NCI-H2029 (cell line): ENCODE measurements at regions not wholly inside any gene's neighbourhood (a gene's known extent, or its start where the extent isn't known, plus 50 kb on each side); places are given as distances from the start of the nearest gene placed in this dataset.
"Not testable (repeated sequence)": the region's sequence is repeated elsewhere in the genome, so short reads cannot be mapped to it uniquely, and the experiment has no call there.

Experiments
- DNase-seq: peaks from one replicate; lab custom pipeline; 2025; lab: John Stamatoyannopoulos, UW

DNA sequence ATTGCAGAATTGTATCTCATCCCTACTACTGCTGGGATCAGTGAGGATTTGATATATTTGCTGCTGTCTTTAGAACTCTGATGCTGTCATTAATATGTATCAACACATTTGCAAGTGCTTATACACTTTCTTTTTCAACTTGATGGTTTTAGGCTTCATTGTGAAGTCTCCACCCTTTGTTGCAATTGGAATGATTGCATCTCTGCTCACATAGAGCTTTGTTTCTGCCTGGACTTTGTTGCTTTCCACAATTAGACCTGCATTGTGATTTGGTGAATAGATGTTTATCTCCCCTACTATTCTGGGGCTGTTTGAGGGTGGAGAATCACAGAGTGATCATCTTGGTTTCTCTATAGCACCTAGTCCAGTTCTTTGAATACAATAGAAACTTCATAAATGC is 666.7 kb downstream of the EPM2A start:
- no peak for DNase-seq

DNA sequence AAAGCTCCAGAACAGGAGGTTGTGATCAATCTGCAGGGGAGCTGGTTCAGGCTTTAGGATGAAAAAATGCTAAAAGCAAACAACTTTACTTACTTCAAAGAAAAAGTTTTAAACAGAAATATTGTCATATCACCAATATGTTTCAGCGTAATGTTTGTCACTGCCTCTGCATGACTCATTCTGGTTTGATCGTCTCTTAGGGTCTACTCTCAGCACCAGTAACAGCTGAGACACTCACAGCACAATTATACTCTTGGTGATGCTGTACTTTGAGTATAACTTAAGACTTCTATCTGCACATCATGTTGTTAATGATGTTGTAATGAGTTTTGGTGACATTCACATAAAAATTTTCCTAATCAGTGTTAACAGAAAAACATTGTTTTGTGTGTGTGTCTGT is 665.4 kb downstream of the EPM2A start:
- DNase-seq, result no peak

DNA sequence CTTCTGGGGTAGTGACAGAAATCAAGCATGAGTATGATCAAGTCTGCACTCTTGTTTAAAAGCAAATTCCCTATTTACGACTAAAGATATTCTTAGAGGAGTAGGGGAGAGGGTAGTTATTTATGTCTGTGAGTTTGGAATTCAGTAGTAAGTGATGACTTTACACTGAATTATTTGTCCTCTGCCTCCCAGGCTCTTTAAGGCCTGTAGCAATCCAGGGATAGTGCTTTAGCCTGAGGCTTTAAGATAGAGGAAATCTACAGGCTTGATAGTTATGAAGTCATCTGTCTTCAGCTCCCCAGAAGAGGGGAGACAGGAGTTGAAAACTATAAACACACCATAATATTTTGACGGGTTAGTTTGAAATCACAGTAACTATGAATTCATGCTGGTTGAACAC is 664.5 kb downstream of the EPM2A start:
- no peak for DNase-seq

DNA sequence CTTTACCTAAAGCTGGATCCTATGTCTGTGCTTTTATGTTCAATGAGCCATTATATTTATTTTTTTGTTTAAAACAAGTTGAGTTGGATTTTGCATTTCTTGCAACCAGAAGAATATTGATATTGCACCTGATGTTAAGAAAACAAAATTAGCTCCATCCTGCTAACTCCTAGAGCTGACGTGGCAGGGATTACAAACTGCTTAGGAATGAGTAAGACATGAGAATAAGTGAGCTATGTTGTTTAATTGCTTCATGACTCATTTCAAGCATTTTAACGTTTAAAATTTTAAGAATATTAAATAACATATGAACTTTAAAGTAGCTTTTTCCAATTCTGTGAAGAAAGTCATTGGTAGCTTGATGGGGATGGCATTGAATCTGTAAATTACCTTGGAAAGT is 663.5 kb downstream of the EPM2A start:
- DNase-seq, result no peak

DNA sequence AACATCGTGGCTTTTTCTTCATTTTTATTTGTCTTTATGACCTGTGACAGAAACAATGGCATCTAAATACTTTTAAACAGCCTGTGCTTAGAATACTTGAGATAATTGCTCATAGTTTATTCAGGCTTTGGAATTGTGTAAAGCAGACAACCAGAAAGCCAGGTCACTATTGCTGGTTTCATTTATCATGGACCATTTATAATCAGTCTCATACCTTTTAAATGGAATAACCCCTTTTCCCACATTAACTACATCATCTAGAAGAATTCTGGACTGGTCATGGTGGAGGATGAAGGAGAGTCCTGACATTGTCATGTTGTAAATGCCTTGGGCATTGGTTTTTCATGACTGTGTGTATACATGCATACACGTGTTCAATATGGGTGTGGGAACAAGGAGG is 661.5 kb downstream of the EPM2A start:
- no peak for DNase-seq

DNA sequence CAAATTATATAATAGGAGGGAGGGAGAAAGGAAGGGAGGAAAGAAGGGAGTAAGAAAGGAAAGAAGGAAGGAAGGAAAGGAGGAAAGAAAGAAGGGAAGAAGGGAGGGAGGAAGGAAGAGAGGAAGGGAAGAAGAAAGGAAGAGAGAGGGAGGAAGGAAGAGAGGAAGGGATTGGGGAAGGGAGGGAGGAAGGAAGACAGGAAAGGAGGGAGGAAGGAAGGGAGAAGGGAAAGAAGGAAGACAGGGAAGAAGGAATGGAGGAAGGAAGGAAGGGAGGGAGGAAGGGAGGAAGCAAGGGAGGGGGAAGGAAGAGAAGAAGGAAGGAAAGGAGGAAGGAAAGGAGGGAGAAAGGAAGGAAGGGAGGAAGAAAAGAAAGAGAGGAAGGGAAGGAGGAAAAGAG is 660.5 kb downstream of the EPM2A start:
- no peak for DNase-seq

DNA sequence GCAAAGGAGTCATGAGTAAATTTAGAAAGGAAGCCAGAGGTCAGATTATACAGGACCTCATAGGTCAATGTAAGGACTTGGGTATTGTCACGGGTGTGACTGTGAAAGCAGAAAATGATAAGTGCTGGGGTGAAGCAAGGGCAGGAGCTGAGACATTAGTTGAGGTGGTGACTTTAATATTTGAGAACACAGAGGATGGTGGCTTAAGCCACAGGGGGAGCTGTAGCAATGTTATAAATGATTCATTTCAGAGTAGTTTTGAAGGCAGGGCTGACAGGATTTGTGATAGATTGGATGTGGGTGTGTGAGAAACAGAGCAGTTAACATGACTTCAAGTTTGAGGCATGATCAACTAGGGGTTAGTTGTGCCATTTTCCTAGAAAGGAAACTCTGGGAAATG is 659.9 kb downstream of the EPM2A start:
- no peak for DNase-seq

DNA sequence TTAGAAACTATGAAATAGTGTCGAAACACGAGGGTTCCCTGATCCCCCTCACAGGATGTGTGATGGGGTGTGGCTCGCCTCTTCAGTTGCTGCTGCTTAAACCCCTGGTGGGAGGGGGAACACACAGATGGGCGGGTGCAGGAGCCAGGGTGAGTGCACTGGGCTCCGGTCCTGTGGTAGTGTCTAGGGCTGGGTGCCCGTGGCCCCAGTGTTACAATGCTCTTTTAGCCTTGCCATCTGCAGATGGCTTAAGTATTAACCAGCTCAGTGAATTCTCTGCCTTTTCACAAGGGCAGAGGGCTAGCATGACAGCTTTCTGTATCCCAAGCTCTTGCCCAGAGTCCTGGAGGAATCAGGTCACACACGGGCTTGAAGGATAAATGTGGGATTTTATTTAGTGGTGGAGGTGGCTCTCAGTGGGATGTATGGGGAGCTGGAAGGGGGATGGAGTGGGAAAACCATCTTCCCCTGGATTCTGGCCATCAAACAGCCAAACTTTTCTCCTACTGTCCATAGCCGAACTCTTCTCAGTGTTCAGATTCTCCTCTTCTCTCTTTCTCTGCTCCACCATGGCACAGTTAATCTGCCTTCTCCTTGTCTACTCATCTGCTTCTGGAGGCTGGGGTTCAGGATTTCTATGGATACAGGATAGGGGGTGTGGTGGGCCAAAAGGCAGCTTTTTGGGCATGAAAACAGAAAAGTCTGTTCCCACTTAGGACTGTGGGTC is 659.0 kb downstream of the EPM2A start:
- no peak for DNase-seq

DNA sequence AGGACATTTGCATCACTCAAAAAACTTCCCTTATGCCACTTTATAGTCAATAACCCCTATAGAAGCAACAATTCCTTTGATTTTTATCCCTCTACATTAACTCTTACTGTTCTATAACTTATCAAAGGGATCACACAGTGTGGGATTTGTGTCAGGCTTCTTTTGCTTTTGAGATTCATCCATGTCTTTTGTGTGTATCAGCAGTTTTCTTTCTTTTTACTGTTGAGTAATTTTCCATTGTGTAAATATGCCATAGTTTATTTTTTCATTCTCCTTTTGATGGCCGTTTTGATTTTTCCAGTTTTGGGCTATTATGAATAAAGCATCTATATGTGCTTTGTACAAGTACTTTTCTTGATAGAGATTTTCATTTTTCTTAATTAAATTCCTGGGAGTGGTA is 657.9 kb downstream of the EPM2A start:
- DNase-seq, result no peak

DNA sequence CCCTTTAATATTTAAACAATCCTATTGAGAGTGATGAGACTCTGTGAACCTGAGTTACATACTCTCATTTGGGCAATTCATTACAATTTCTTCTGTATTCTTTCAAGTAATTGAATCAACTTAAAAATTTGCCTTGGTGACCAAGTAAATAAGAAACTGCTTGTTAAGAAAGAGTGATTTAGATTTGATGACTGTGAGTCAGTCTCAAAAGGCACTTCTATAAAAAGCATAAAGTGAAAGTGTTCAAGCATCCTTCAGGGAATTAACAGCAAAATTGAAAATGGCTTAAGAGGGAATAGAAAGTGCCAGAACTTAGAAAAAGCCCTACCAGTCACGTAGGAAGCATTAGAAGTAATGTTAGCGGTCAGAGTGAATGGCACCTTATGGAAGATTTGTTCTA is 654.7 kb downstream of the EPM2A start:
- no peak for DNase-seq

DNA sequence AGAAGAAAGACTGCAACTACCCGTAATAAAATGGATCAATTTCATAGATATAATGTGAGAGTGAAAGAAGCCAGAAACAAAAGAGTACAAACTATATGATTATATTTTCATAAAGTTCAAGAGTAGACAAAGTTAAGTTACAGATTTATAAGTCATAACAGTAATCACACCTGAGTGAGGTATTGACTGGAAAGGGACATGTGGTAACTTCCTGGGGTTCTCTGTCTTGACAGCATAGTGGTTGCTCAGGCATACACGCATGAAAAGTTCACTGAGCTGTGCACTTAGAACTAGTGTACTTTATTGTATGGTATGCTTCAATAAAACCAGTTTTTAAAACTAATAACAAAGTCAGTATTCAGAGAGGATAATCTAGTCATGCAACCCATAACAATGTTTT is 653.6 kb downstream of the EPM2A start:
- no peak for DNase-seq

DNA sequence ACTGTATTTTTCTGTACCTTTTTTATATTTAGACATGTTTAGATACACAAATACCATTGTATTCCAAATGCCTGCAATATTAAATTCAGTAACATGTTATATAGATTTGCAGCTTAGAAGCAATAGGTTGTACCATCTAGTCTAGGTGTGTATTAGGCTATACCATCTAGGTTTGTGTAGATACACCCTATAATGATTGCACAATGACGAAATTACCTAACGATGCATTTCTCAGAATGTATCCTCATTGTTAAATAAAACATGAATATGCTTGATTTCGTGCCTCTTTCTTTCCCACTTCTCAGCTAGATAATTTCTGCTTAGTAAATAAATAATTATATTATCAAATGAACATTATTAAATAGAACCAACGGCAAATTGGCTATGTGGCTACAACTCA is 653.0 kb downstream of the EPM2A start:
- DNase-seq, result no peak

DNA sequence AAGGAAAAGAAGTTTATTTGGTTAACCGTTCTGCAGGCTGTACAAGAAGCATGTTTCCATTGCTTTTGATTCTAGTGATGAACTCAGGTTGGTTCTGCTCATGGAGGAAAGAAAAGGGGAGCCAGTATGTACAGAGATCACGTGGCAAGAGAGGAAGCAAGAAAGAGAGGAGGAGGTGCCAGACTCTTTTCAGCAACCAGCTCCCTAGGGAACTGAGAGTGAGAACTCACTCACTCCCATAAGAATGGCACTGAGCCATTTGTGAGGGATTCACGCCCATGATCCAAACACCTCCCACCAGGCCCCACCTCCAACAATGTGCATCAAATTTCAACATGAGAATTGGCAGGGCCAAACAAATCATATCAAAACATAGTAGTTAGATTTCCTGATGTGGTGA is 649.1 kb downstream of the EPM2A start:
- DNase-seq, result no peak

DNA sequence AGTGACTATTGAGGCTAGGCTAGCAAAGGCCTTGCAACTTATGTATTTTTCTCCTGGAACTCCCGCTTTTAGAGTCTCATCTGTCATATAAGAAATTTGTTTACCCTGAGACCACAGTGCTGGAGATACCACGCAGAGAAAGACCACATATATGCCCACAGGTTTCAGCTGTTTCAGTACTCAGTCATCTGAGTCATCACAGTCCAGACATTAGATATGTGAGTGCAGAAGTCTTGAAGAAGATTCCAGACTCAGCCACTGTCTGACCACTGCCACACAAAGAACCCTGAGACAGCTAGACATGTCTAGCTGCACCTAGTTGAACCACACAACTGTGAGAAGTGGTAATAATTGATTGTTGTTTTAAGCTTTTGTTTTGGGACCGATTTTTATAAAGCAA is 648.3 kb downstream of the EPM2A start:
- no peak for DNase-seq

DNA sequence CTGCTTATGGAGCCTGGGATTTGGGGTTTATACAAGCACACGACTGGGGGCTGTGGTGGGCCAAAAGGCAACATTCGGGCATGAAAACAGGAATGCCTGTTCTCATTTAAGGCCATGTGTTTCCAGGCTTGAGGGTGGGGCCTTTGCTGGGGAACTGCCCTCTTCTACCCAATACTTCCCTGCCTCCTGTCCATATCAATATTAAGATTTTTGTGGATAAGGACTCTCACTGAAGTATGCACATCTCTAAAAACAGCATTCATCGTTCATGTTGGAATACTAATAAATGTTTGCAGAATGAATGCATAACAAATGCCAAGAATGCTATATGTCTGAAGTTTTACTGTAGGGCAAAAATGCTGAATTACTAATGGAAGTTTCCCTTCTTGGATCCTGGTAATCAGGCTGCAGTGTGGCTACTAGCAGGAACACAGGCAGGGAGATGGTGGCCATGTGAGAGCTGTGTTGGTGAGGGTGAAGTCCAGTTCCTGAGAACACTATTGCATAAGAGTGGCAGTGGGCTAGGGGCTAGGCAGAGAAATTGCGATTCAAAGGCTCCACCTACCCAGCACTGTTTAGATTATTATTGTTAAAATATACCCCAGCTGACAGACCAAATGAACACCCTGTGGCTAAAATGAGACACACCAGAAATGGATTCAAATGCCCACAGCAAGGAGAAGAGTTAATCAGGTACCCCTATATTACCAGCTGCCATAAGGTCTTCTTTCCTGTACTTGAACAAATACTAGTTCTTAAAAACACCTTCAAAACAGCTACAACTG is 644.3 kb downstream of the EPM2A start:
- no peak for DNase-seq

DNA sequence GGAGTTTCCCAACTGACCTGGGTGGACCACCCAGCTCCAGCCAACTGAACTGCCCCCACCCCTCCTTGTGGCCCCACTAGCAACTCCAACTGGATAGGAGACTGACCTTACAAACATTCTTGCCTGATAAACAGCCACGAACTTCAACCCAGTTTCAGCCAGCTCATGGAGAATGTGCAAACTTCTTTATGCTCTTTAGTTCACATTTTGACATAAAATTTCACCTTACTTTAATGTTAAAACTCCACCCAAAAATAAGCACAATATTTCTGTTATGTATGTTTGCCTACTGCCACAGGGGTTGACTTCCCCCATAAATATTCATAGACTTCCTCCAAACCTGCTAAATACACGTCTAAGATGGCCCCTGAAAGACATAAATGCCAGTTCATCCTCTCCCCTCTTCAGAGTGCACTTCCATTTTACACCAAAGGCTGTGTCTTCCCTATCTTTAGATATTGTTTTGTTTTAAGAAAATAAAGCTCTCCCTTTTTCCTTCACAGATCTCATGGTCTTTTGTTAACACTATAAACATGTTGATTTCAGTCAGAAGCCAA is 643.7 kb downstream of the EPM2A start:
- DNase-seq, result no peak

DNA sequence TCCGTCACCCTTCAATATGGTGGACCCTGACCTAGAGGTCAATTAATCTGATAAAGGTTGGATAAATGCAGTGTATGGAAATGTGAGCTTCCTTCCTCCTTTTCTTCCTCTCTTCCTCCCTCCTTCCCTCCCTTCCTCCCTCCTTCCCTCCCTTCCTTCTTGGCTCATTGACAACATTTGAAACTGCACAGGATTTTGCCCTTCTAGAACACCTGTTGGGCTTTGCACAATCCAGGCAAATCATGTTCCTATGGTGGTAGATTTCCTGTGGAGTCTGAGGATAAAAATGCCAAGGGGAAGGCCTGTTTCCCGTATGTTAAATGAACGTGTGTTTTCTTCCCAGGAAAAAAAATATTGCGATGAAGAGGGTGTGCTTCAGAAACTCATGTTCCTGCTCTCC is 642.8 kb downstream of the EPM2A start:
- no peak for DNase-seq

DNA sequence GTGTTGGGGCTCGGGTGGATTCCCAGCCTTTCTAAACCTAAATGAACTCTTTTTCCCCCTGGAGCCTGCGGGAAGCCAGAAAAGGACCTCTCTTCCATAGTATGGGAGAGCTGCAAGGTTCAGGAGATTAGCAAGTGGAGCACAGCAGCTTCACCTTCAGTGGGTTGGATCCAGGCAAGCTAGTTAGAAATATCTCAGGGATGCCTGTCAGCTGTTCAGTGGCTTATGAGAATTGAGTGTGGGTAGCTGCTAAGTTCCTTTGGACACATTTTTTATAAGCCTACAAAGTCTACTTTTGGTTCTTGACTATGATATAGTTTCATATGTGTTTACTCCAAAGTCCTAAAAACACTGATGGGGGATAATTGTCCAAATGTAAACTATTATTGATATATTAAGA is 642.1 kb downstream of the EPM2A start:
- DNase-seq, result no peak

DNA sequence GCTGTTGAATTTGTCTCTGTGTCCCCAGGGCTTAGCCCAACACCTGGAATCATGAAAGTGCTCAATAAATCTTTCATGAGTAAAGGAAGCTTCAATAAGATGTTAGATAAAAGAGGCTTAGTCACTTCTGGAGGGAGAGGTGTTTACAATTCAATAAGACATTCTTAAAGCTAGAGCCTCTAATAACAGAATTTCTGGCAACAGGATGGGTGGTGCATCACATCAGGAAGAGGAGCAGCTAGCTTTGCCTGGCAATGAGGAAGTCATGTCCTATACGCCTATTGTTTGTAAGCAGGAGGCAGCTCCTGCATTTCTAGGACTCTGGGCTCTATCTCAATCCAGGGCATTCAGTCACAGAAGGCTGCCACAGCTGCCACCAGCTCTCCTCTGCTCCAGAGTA is 638.5 kb downstream of the EPM2A start:
- DNase-seq, result no peak

DNA sequence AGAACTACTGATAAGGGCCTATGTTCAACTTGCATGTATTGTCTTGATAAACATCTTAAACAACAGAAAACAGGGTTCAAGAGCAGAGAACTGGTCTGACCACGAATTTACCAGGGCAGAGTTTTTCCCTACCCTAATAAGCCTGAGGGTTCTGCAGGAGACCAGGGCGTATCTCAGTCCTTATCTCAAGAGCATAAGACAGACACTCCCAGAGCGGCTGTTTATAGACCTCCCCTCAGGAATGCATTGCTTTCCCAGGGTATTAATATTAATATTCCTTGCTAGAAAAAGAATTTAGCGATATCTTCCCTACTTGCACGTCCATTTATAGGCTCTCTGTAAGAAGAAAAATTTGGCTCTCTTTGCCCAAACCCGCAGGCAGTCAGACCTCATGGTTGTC is 637.2 kb downstream of the EPM2A start:
- DNase-seq, result not testable (repeated sequence)

DNA sequence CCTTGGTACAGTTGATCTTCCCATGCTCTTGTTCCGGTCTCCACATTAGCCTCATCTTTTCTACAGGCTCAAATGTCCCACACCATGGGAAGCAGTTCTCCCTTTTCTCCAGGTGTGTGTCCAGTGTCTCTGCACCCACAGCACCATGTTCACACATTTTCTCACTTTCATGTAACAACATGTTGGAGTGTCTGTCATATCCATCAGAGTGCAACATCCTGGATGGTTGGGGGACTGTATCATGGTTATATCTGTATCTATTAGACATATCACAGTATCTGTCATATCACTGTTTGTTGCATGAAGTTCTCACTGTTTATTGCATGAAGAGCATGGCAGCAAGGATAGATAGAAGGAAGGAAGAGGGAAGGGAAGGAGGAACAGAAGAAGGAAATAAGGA is 635.6 kb downstream of the EPM2A start:
- no peak for DNase-seq

DNA sequence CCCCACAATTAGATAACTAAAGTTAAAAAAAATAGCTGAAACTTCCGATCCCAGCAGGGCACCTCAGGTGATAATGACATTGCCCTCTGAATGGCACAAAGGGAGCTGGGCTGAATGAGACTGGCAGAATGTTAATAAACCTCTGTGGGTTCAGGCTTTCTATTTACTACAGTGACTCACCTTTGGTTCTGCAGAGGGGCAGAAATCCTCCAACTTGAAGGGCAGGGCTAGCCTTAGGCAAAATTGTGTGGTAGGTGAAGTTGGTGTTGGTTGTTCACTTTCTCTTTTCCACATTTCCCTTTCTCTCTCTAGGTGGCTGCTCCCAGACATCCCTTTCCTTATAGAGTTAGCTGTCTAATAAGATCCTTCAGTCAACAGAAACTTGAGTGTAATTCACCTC is 625.2 kb downstream of the EPM2A start:
- DNase-seq, result no peak

DNA sequence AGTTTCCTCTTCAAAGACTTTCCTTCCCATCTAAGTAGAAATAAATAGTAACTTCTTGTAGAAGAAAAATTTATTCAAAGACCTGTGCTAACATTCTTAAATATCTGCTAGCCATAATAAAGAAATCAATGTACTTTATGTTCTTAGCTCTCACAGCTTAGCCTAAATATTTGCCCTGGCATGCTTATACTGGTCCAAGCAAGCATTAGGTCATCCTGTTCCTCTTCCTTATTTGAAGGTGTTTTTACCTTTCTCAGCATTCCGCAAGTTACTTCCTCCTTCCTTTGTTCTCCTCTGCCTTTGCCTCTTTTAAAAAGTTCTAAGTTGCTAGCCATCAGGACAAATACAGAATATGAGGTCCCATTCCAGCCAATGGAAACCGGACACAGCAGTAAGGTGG is 623.9 kb downstream of the EPM2A start:
- not testable (repeated sequence) for DNase-seq
